CD4-positive, alpha-beta T cell (primary cell): ENCODE measurements at regions not wholly inside any gene's neighbourhood (a gene's known extent, or its start where the extent isn't known, plus 50 kb on each side); places are given as distances from the start of the nearest gene placed in this dataset.

ENCODE experiments used
- ATAC-seq: fragments of 200-7000 bp; cut with Tn5 transposase; one replicate; pipeline ENCODE4 v1.10.0; 2022; ENCODE audit warnings: mild to moderate bottlenecking; ENCODE audit not compliant: poor library complexity
- CTCF ChIA-PET: fragments of 350-600 bp; sonication (Branson Sonifier 250); formaldehyde crosslinking; loops from one replicate; lab custom pipeline; 2021; ENCODE audit warnings: antibody characterized with exemption, inconsistent platforms; lab: Charles Lee
- POLR2A ChIA-PET: fragments of 350-600 bp; sonication (Branson Sonifier 250); formaldehyde crosslinking; loops from one replicate; lab custom pipeline; 2021; ENCODE audit warnings: antibody characterized with exemption, inconsistent platforms; lab: Charles Lee
- DNase-seq, 14 experiments: peaks; one replicate each; pipeline ENCODE4 v3.0.0-alpha.2; 2013 to 2020; ENCODE audit warnings: mixed read lengths in 2 of 14
- H3K27ac ChIP-seq, 2 donors: one replicate each; pipeline versions ENCODE4 v1.5.1 to v1.7.0; 2013; ENCODE audit warnings: low read length in 2 of 2, low read depth in 1 of 2, mild to moderate bottlenecking in 1 of 2
- H3K27me3 ChIP-seq, 2 experiments: 1 replicate in 1 of 2; 2 replicates in 1 of 2; pipeline versions ENCODE4 v1.6.1 to v1.7.0; 2013; ENCODE audit warnings: low read length in 2 of 2, control low read depth in 1 of 2, mild to moderate bottlenecking in 1 of 2, moderate library complexity in 1 of 2; ENCODE audit not compliant: insufficient read depth in 2 of 2, control insufficient read depth in 1 of 2
- H3K36me3 ChIP-seq: one replicate; pipeline ENCODE4 v1.6.1; 2013; ENCODE audit warnings: low read length, control low read depth; ENCODE audit not compliant: insufficient read depth
- H3K4me1 ChIP-seq: one replicate; pipeline ENCODE4 v1.6.1; 2013; ENCODE audit warnings: low read length, control low read depth; ENCODE audit not compliant: insufficient read depth
- H3K4me3 ChIP-seq: one replicate; pipeline ENCODE4 v1.5.1; 2013; ENCODE audit warnings: mild to moderate bottlenecking, low read length, moderate library complexity
- H3K9me3 ChIP-seq, 2 experiments: 1 replicate in 1 of 2; 2 replicates in 1 of 2; pipeline versions ENCODE4 v1.6.1 to v1.7.0; 2013; ENCODE audit warnings: low read length in 2 of 2, mild to moderate bottlenecking in 2 of 2, control low read depth in 1 of 2, moderate library complexity in 1 of 2; ENCODE audit not compliant: control insufficient read depth in 1 of 2, insufficient read depth in 1 of 2
- H3K27ac Mint-ChIP-seq: one replicate; pipeline ENCODE4 v1.8.0; 2020; ENCODE audit warnings: mixed read lengths
- H3K27me3 Mint-ChIP-seq: one replicate; pipeline ENCODE4 v1.8.0; 2021; ENCODE audit warnings: mixed read lengths
- H3K36me3 Mint-ChIP-seq: one replicate; pipeline ENCODE4 v1.8.0; 2021; ENCODE audit warnings: low read depth, mixed read lengths
- H3K4me1 Mint-ChIP-seq: one replicate; pipeline ENCODE4 v1.8.0; 2021; ENCODE audit warnings: low read depth, mixed read lengths
- H3K4me3 Mint-ChIP-seq: one replicate; pipeline ENCODE4 v1.8.0; 2020; ENCODE audit warnings: mild to moderate bottlenecking, mixed read lengths
- H3K9me3 Mint-ChIP-seq: one replicate; pipeline ENCODE4 v1.8.0; 2020; ENCODE audit warnings: mixed read lengths
- intact Hi-C, 2 experiments: fragments of 100-400 bp; cut with DNase I in 1 of 2; cut with micrococcal nuclease in 1 of 2; formaldehyde crosslinking; loops; one replicate each; pipeline versions ENCODE4 v1.15.1 to v1.9.0; 2023 to 2025; cut with DNase I, micrococcal nuclease
- TF ChIP-seq, protein P1 (sequence below): fragments of 200-600 bp; IDR thresholded peaks from one replicate; pipeline ENCODE4 v1.8.0; 2022; ENCODE audit warnings: antibody characterized with exemption, mild to moderate bottlenecking

DNA sequence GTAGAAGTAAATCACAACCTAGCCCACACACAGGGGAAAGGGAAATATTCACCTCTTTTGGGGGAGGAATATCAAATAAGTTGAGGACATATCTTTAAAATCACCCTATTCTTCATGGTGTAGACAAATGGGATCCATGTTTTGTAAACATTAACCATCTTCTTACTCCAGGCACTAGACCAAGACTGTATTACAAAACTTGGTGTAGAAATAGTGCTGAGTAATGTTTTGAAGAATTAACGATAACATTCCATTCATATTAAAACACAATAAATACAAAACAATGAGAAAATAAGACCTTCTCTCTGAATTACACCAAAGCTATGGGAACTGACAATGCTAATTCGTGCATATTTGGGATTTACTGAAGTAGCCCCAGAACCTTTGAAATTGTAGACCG, 633.6 kb downstream of the BCL11B start:
- Histone ChIP-seq H3K4me1 (no peaks in the 10 kb centered on the region), H3K27ac (no peak overlapping the region), H3K4me3 (no peak overlapping the region), H3K36me3 (no peaks in the 10 kb centered on the region), H3K27me3 (no peaks in the 10 kb centered on the region), H3K9me3 (no peaks in the 10 kb centered on the region)
- intact Hi-C loops, result no loop called here
- ATAC-seq (no peak), DNase-seq (no peak)
- Mint-ChIP-seq H3K4me3 (no peak overlapping the region), H3K4me1 (no peaks in the 10 kb centered on the region), H3K27me3 (no peaks in the 10 kb centered on the region), H3K36me3 (no peaks in the 10 kb centered on the region), H3K9me3 (no peaks in the 10 kb centered on the region), H3K27ac (no peak overlapping the region)
- ChIA-PET POLR2A (no interaction called here), CTCF (no interaction called here)
- TF ChIP-seq, protein P1, sequence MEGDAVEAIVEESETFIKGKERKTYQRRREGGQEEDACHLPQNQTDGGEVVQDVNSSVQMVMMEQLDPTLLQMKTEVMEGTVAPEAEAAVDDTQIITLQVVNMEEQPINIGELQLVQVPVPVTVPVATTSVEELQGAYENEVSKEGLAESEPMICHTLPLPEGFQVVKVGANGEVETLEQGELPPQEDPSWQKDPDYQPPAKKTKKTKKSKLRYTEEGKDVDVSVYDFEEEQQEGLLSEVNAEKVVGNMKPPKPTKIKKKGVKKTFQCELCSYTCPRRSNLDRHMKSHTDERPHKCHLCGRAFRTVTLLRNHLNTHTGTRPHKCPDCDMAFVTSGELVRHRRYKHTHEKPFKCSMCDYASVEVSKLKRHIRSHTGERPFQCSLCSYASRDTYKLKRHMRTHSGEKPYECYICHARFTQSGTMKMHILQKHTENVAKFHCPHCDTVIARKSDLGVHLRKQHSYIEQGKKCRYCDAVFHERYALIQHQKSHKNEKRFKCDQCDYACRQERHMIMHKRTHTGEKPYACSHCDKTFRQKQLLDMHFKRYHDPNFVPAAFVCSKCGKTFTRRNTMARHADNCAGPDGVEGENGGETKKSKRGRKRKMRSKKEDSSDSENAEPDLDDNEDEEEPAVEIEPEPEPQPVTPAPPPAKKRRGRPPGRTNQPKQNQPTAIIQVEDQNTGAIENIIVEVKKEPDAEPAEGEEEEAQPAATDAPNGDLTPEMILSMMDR, result no peak

DNA sequence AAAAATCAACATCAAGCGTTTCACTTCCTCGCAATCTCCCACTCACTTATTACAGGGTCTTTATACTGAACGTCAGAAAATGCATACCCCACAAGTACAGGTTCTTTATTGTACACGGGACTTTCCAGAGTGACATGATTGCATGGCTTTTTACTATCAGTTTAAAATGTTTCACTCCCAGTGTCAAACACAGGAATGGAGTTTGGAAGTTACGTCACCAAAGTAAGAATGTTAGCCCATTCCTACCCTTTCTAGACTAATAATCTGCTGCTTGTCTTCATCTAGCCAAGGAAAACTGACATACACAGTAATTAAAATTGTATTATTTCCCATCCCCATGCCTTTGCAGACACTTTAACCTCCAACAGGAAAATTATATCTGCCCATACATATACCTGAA, 624.2 kb downstream of the BCL11B start:
- Mint-ChIP-seq H3K36me3 (no peaks in the 10 kb centered on the region), H3K4me3 (no peak overlapping the region), H3K27ac (no peak overlapping the region), H3K9me3 (no peaks in the 10 kb centered on the region), H3K27me3 (no peaks in the 10 kb centered on the region), H3K4me1 (no peaks in the 10 kb centered on the region)
- DNase-seq (no peak), ATAC-seq (no peak)
- ChIA-PET POLR2A (no interaction called here), CTCF (no interaction called here)
- no peak overlapping the region for H3K4me3 ChIP-seq
- no peaks in the 10 kb centered on the region for H3K4me1 ChIP-seq
- no peaks in the 10 kb centered on the region for H3K36me3 ChIP-seq
- intact Hi-C loops, result no loop called here
- no peaks in the 10 kb centered on the region for H3K27me3 ChIP-seq
- TF ChIP-seq, protein P1, result no peak
- no peaks in the 10 kb centered on the region for H3K9me3 ChIP-seq
- H3K27ac ChIP-seq, result no peak overlapping the region

DNA sequence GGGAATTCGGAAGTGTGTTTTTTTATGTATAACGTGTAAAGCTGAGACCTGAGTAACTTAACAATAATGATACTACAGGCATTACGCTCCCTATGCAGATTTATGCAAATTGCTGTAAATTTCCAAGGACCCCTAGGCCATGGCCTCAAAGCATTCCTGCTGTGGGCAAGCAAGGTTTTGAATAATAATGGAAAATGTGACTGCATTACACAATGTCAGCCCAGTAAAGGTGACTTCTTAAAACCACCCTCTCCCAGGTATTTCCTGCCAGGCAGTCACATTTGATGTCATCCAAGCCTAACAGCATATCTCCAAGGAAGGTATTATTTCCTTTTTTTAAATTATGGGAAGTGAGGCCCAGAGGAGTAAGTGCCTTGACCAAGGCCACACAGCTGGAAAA, 621.0 kb downstream of the BCL11B start:
- no peak for ATAC-seq
- no peak overlapping the region for H3K27ac ChIP-seq
- H3K36me3 ChIP-seq, result no peaks in the 10 kb centered on the region
- no peaks in the 10 kb centered on the region for H3K27me3 Mint-ChIP-seq
- no peak for DNase-seq
- H3K27ac Mint-ChIP-seq, result no peak overlapping the region
- H3K9me3 ChIP-seq, result peaks cover 8 to 9% of the 10 kb centered on the region in 2 experiments
- no peak overlapping the region for H3K4me3 ChIP-seq
- ChIA-PET CTCF (no interaction called here), POLR2A (no interaction called here)
- TF ChIP-seq, protein P1, result no peak
- H3K4me1 ChIP-seq, result no peaks in the 10 kb centered on the region
- H3K27me3 ChIP-seq, result no peaks in the 10 kb centered on the region
- peaks cover 3% of the 10 kb centered on the region for H3K9me3 Mint-ChIP-seq
- H3K4me3 Mint-ChIP-seq, result no peak overlapping the region
- intact Hi-C loops, result no loop called here
- peaks cover 8% of the 10 kb centered on the region for H3K36me3 Mint-ChIP-seq
- no peaks in the 10 kb centered on the region for H3K4me1 Mint-ChIP-seq
